K562 (cell line): ENCODE measurements at regions not wholly inside any gene's neighbourhood (a gene's known extent, or its start where the extent isn't known, plus 50 kb on each side); places are given as distances from the start of the nearest gene placed in this dataset.

Experiments
- ATAC-seq: fragments of 200-7000 bp; cut with Tn5 transposase; 3 replicates; pipeline ENCODE4 v1.9.1; 2020; ENCODE audit warnings: moderate library complexity
- BruUV-seq: library from RNA; stranded (reverse); fragments of 400-500 nt; replicated peaks from 2 replicates; lab custom pipeline; 2021; lab: Mats Ljungman, UMichigan
- CTCF ChIA-PET: fragments of 300-600 bp; formaldehyde crosslinking; extraction: SDS; loops from one replicate; lab custom pipeline; 2021; ENCODE audit warnings: low intra/inter-chr PET ratio; lab: Yijun Ruan, JAX
- POLR2A ChIA-PET: fragments of 300-600, 350-650 bp; sonication (Branson Sonifier 250); formaldehyde crosslinking; extraction: SDS; loops from one replicate; lab custom pipeline; 2021; ENCODE audit warnings: antibody characterized with exemption, inconsistent platforms; lab: Yijun Ruan, JAX
- DNase-seq, 4 experiments: peaks; one replicate each; pipeline versions ENCODE4 v3.0.0 to v3.0.0-alpha.2; 2011 to 2018; ENCODE audit warnings: low spot score in 3 of 4, mixed read lengths in 3 of 4; ENCODE audit errors: extremely low read depth in 1 of 4
- FAIRE-seq: peaks from 2 replicates; lab custom pipeline; 2011; peaks lifted over from hg19 to GRCh38; lab: Jason Lieb, UNC
- H2AFZ ChIP-seq: 2 replicates; pipeline ENCODE4 v1.6.0; 2011; ENCODE audit warnings: low read depth, low read length, control low read depth, inconsistent platforms
- H3K27ac ChIP-seq: fragments of 200-600 bp; 3 replicates; pipeline ENCODE4 v1.8.0; 2011; ENCODE audit warnings: low read depth, mild to moderate bottlenecking, control low read depth, inconsistent platforms, low read length, moderate library complexity, mixed read lengths; ENCODE audit errors: extremely low read depth
- H3K27me3 ChIP-seq, 2 experiments: fragments of 300-600 bp in 1 of 2; 2 replicates in 1 of 2; 3 replicates in 1 of 2; pipeline versions ENCODE4 v1.6.0 to v1.8.0; 2011; ENCODE audit warnings: inconsistent platforms in 2 of 2, low read length in 2 of 2, mild to moderate bottlenecking in 1 of 2, mixed read lengths in 1 of 2, moderate library complexity in 1 of 2; ENCODE audit not compliant: control insufficient read depth in 2 of 2, insufficient read depth in 2 of 2
- H3K36me3 ChIP-seq: fragments of 300-600 bp; 3 replicates; pipeline ENCODE4 v1.8.0; 2011; ENCODE audit warnings: mild to moderate bottlenecking, low read length, inconsistent platforms; ENCODE audit not compliant: control insufficient read depth, insufficient read depth
- H3K4me1 ChIP-seq, 2 experiments: fragments of 200-600 bp in 1 of 2; replicated peaks in 1 of 2; 2 replicates in 1 of 2; 3 replicates in 1 of 2; pipeline versions ENCODE4 v1.5.1 to v1.8.0; 2011; ENCODE audit warnings: inconsistent platforms in 2 of 2, low read length in 2 of 2, mild to moderate bottlenecking in 1 of 2, mixed read lengths in 1 of 2, moderate library complexity in 1 of 2; ENCODE audit not compliant: control insufficient read depth in 2 of 2, insufficient read depth in 2 of 2
- H3K4me2 ChIP-seq: 2 replicates; pipeline ENCODE4 v1.6.1; 2011; ENCODE audit warnings: low read length, control low read depth, inconsistent platforms, mixed read lengths; ENCODE audit not compliant: insufficient read depth
- H3K4me3 ChIP-seq: fragments of 200-600 bp; sonication (generic), shearing (Covaris generic); 2 replicates; pipeline ENCODE4 v1.5.1; 2016; ENCODE audit warnings: control low read depth, inconsistent platforms
- H3K79me2 ChIP-seq: fragments of 200-600 bp; 3 replicates; pipeline ENCODE4 v1.8.0; 2011; ENCODE audit warnings: low read length, inconsistent platforms; ENCODE audit not compliant: control insufficient read depth, insufficient read depth
- H3K9ac ChIP-seq, 2 experiments: 2 replicates each; pipeline versions ENCODE4 v1.6.0 to v1.6.1; 2011; ENCODE audit warnings: low read depth in 2 of 2, low read length in 2 of 2, control low read depth in 1 of 2, inconsistent platforms in 1 of 2, mild to moderate bottlenecking in 1 of 2, mixed read lengths in 1 of 2; ENCODE audit not compliant: insufficient read depth in 1 of 2
- H3K9me1 ChIP-seq: one replicate; pipeline ENCODE4 v1.6.0; 2011; ENCODE audit warnings: inconsistent platforms, mild to moderate bottlenecking, low read length, moderate library complexity; ENCODE audit not compliant: control insufficient read depth, insufficient read depth
- H3K9me3 ChIP-seq: replicated peaks from 2 replicates; pipeline ENCODE4 v1.5.1; 2011; ENCODE audit warnings: low read depth, low read length, inconsistent platforms; ENCODE audit not compliant: control insufficient read depth, insufficient read depth
- H4K20me1 ChIP-seq: replicated peaks from 2 replicates; pipeline ENCODE4 v1.6.1; 2011; ENCODE audit warnings: low read length, inconsistent platforms, mixed read lengths; ENCODE audit not compliant: control insufficient read depth, insufficient read depth
- CHD1 ChIP-seq: fragments of 200-600 bp; sonication (generic); IDR thresholded peaks from one replicate; pipeline ENCODE4 v1.6.1; 2012; ENCODE audit warnings: mild to moderate bottlenecking, moderate library complexity, low read length, inconsistent platforms
- FOXK2 ChIP-seq, 2 experiments: fragments of 450-650 bp; IDR thresholded peaks in 1 of 2; conservative IDR thresholded peaks in 1 of 2; 2 replicates each; pipeline ENCODE4 v1.6.1; 2016; ENCODE audit warnings: low read depth in 2 of 2, mild to moderate bottlenecking in 1 of 2
- RAD21 ChIP-seq, 2 experiments: fragments of 250-450 bp in 1 of 2; fragments of 450-650 bp in 1 of 2; sonication (Bioruptor Pico) in 1 of 2; formaldehyde crosslinking in 1 of 2; IDR thresholded peaks in 1 of 2; conservative IDR thresholded peaks in 1 of 2; 2 replicates each; pipeline versions ENCODE4 v1.4.0 to v1.8.0; 2020 to 2022; ENCODE audit warnings: mild to moderate bottlenecking in 2 of 2, moderate library complexity in 1 of 2
- RUNX1 ChIP-seq: sonication (generic); IDR thresholded peaks from 2 replicates; pipeline ENCODE4 v1.6.1; 2016; ENCODE audit warnings: antibody characterized with exemption, low read depth
- TCF7L2 ChIP-seq: fragments of 150-350 bp; IDR thresholded peaks from 2 replicates; pipeline ENCODE4 v1.6.1; 2016; ENCODE audit warnings: low read depth, mild to moderate bottlenecking, low read length, moderate library complexity
- ZFX ChIP-seq: sonication (generic); formaldehyde crosslinking; IDR thresholded peaks from 2 replicates; pipeline ENCODE4 v1.8.0; 2022; ENCODE audit warnings: mild to moderate bottlenecking, missing genetic modification reagents, moderate library complexity
- ZKSCAN1 ChIP-seq: fragments of 150-350 bp; IDR thresholded peaks from 2 replicates; pipeline ENCODE4 v1.6.1; 2016; ENCODE audit warnings: low read depth, low read length
- ZNF124 ChIP-seq: sonication (generic); formaldehyde crosslinking; IDR thresholded peaks from 2 replicates; pipeline ENCODE4 v1.8.1; 2022; ENCODE audit warnings: missing genetic modification reagents
- ZNF224 ChIP-seq: sonication (generic); formaldehyde crosslinking; IDR thresholded peaks from 2 replicates; pipeline ENCODE4 v1.8.0; 2022; ENCODE audit warnings: mild to moderate bottlenecking, missing genetic modification reagents
- WGBS: fragments of 100-300 bp; shearing (Covaris generic); methylation state at CpG from one replicate; pipeline ENCODE4 v1.1.6; 2016; ENCODE audit warnings: low coverage, mixed read lengths; ENCODE audit not compliant: insufficient coverage; ENCODE audit errors: missing lambda C conversion rate; 5-methylcytosine and 5-hydroxymethylcytosine counted together
- in situ Hi-C: fragments of 300-500 bp; cut with MboI; formaldehyde crosslinking; loops from 4 replicates; pipeline ENCODE4 v1.15.0; 2018; ENCODE audit warnings: inconsistent platforms, mixed read lengths
- intact Hi-C: fragments of 100-400 bp; cut with micrococcal nuclease; formaldehyde crosslinking; loops from 2 replicates; pipeline ENCODE4 v1.14.2; 2022
- TF ChIP-seq, protein P1 (sequence below), 3 experiments: IDR thresholded peaks in 2 of 3; conservative IDR thresholded peaks in 1 of 3; 2 replicates each; pipeline ENCODE4 v1.5.1; 2011 to 2012; ENCODE audit warnings: low read length in 3 of 3, mild to moderate bottlenecking in 3 of 3, control low read depth in 2 of 3, improper control_type of control experiment in 1 of 3, inconsistent platforms in 1 of 3, low read depth in 1 of 3, mixed read lengths in 1 of 3, moderate library complexity in 1 of 3; ENCODE audit not compliant: insufficient read depth in 2 of 3
- TF ChIP-seq, protein P2 (sequence below), 2 experiments: fragments of 200-800 bp in 1 of 2; sonication (Bioruptor generic) in 1 of 2; sonication (generic) in 1 of 2; formaldehyde crosslinking in 1 of 2; IDR thresholded peaks in 1 of 2; conservative IDR thresholded peaks in 1 of 2; 2 replicates each; pipeline versions ENCODE4 v1.5.0 to v1.6.1; 2016 to 2020; ENCODE audit warnings: missing compliant biosample characterization in 1 of 2, missing genetic modification characterization in 1 of 2, missing genetic modification reagents in 1 of 2

DNA sequence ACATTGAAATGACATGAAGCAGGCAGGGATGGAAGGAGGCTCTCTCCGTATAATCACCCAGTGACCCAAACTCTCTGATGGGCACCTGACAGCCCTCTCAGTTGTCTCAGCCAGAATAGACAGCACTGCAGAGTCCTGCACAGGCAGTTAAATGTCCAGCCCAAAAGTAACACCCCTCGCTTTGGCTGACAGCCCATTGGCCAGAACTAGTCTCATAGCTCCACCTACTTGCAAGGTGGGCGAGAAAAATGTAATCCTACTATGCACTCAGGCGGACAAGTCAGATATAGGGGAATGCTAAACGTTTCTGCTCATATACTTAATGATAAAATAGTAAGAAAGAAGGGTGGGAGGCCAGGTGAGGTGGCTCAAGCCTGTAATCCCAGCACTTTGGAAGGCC lies 393.5 kb upstream of the JARID2 start:
- peak in 1 of 4 experiments; percentile 22 for DNase-seq
- TF ChIP-seq ZFX (CRISPR knock-in tag): no peak
- peak; percentile 87 for TF ChIP-seq ZKSCAN1
- BruUV-seq: no TSS peak
- Histone ChIP-seq H3K4me1 (peaks cover 0 to 4% of the 10 kb centered on the region in 2 experiments; a peak in 2 of 5 replicates), H3K4me3 (no peak overlapping the region), H3K4me2 (no peak overlapping the region), H3K36me3 (no peaks in the 10 kb centered on the region), H3K79me2 (no peaks in the 10 kb centered on the region), H4K20me1 (no peaks in the 10 kb centered on the region), H3K9me3 (no peaks in the 10 kb centered on the region), H3K9ac (no peak overlapping the region), H3K27me3 (no peaks in the 10 kb centered on the region), H3K27ac (no peak overlapping the region), H2AFZ (no peak overlapping the region), H3K9me1 (no peaks in the 10 kb centered on the region)
- peak; percentile 66 for ATAC-seq
- ChIA-PET POLR2A (no interaction called here), CTCF (interaction anchor here (0.6 kb wide), 1 partner anchor 477 kb away, joined by 5 read pairs; no protein-coding TSS in a partner anchor)
- intact Hi-C loops: no loop called here
- no peak for FAIRE-seq
- 52% methylated on average over 5 of the region's 5 CpGs for WGBS
- in situ Hi-C loops: no loop called here

DNA sequence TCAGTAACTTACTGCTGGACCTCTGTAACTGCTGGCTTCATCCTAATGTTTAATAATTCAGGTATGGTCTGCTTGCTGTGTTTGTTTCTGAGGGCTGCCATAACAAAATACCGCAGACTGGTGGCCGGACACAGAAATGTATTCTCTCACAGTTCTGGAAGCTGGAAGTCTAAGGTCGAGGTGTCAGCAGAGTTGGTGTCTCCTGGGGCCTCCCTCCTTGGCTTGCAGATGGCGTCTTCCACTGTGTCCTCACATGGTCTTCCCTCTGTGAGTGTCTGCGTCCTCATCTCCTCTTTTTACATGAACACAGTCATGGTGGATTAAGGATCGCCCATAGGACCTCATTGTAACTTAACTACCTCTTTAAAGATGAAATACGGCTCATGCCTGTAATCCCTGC lies 389.7 kb upstream of the JARID2 start:
- intact Hi-C loops: no loop called here
- no peaks in the 10 kb centered on the region for H4K20me1 ChIP-seq
- WGBS: 56% methylated on average over 7 of the region's 7 CpGs
- H3K4me1 ChIP-seq: peaks cover 2 to 5% of the 10 kb centered on the region in 2 experiments; a peak in 2 of 5 replicates
- POLR2A ChIA-PET: interaction anchor here (0.7 to 0.8 kb wide), 2 partner anchors 203 to 251 kb away, joined by 3 to 4 read pairs; no protein-coding TSS in a partner anchor
- no peaks in the 10 kb centered on the region for H3K9me3 ChIP-seq
- FAIRE-seq (no peak), DNase-seq (peak in 1 of 4 experiments; percentile 26), ATAC-seq (peak; percentile 75)
- H2AFZ ChIP-seq: no peak overlapping the region
- H3K79me2 ChIP-seq: no peaks in the 10 kb centered on the region
- in situ Hi-C loops: no loop called here
- no peak overlapping the region for H3K4me2 ChIP-seq
- no peaks in the 10 kb centered on the region for H3K9me1 ChIP-seq
- no peak overlapping the region for H3K4me3 ChIP-seq
- no peaks in the 10 kb centered on the region for H3K27me3 ChIP-seq
- no peak overlapping the region for H3K27ac ChIP-seq
- CTCF ChIA-PET: no interaction called here
- BruUV-seq: no TSS peak
- H3K9ac ChIP-seq: no peak overlapping the region
- no peaks in the 10 kb centered on the region for H3K36me3 ChIP-seq
- TF ChIP-seq RAD21 (CRISPR knock-in tag; conservative IDR thresholded peaks at IDR 0.05 in 1 of 2, IDR thresholded peaks at IDR 0.05 in 1 of 2): peak in 1 of 2 experiments; percentile 35; a peak in 2 of 4 replicates
- TF ChIP-seq, protein P1, sequence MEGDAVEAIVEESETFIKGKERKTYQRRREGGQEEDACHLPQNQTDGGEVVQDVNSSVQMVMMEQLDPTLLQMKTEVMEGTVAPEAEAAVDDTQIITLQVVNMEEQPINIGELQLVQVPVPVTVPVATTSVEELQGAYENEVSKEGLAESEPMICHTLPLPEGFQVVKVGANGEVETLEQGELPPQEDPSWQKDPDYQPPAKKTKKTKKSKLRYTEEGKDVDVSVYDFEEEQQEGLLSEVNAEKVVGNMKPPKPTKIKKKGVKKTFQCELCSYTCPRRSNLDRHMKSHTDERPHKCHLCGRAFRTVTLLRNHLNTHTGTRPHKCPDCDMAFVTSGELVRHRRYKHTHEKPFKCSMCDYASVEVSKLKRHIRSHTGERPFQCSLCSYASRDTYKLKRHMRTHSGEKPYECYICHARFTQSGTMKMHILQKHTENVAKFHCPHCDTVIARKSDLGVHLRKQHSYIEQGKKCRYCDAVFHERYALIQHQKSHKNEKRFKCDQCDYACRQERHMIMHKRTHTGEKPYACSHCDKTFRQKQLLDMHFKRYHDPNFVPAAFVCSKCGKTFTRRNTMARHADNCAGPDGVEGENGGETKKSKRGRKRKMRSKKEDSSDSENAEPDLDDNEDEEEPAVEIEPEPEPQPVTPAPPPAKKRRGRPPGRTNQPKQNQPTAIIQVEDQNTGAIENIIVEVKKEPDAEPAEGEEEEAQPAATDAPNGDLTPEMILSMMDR (IDR thresholded peaks at IDR 0.05 in 2 of 3, conservative IDR thresholded peaks at IDR 0.05 in 1 of 3; ENCODE audit: insufficient read depth in 2 of 3, low read depth in 1 of 3, low read length in 3 of 3): peak in 2 of 3 experiments; percentile 10 to 31; a peak in 2 of 6 replicates
- TF ChIP-seq ZNF124 (CRISPR knock-in tag): no peak
- peak in 1 of 2 experiments; percentile 68; a peak in 1 of 4 replicates for TF ChIP-seq FOXK2 (conservative IDR thresholded peaks at IDR 0.05 in 1 of 2, IDR thresholded peaks at IDR 0.05 in 1 of 2; ENCODE audit: low read depth in 2 of 2)
- TF ChIP-seq RUNX1: no peak
- no peak for TF ChIP-seq CHD1
- TF ChIP-seq TCF7L2: peak; percentile 62; the same call in 1 of the 2 replicates
- TF ChIP-seq, protein P2, sequence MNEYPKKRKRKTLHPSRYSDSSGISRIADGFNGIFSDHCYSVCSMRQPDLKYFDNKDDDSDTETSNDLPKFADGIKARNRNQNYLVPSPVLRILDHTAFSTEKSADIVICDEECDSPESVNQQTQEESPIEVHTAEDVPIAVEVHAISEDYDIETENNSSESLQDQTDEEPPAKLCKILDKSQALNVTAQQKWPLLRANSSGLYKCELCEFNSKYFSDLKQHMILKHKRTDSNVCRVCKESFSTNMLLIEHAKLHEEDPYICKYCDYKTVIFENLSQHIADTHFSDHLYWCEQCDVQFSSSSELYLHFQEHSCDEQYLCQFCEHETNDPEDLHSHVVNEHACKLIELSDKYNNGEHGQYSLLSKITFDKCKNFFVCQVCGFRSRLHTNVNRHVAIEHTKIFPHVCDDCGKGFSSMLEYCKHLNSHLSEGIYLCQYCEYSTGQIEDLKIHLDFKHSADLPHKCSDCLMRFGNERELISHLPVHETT (CRISPR knock-in tag; conservative IDR thresholded peaks at IDR 0.05 in 1 of 2, IDR thresholded peaks at IDR 0.05 in 1 of 2): no peak
- no peak for TF ChIP-seq ZNF224 (CRISPR knock-in tag)
